ENCODE measurements at regions not wholly inside any gene's neighbourhood (a gene's known extent, or its start where the extent isn't known, plus 50 kb on each side); places are given as distances from the start of the nearest gene placed in this dataset.
"Not testable (repeated sequence)": the region's sequence is repeated elsewhere in the genome, so short reads cannot be mapped to it uniquely, and the experiment has no call there.

GRCh38 chr5:114062932-114063867, 298.7 kb upstream of the KCNN2 start:
- no peak for DNase-seq

GRCh38 chr5:114065912-114066311, 296.0 kb upstream of the KCNN2 start:
- DNase-seq: no peak

GRCh38 chr5:114070093-114070722, 291.7 kb upstream of the KCNN2 start:
- DNase-seq: no peak

- DNase-seq: no peak
Observed at GRCh38 chr5:114089259-114089658, 272.6 kb upstream of the KCNN2 start.

GRCh38 chr5:114097570-114097969, 264.3 kb upstream of the KCNN2 start:
- no peak for DNase-seq

GRCh38 chr5:114099161-114099560, 262.7 kb upstream of the KCNN2 start:
- DNase-seq: no peak

GRCh38 chr5:114101153-114101552, 260.7 kb upstream of the KCNN2 start:
- DNase-seq: peak; percentile 13 to 19

- no peak for DNase-seq
Observed at GRCh38 chr5:114113604-114114003, 248.3 kb upstream of the KCNN2 start.

- no peak for DNase-seq
Observed at GRCh38 chr5:114116981-114117380, 244.9 kb upstream of the KCNN2 start.

GRCh38 chr5:114118511-114118910, 243.4 kb upstream of the KCNN2 start:
- DNase-seq: no peak

- DNase-seq: no peak
Observed at GRCh38 chr5:114120166-114120565, 241.7 kb upstream of the KCNN2 start.

GRCh38 chr5:114122852-114123251, 239.0 kb upstream of the KCNN2 start:
- no peak for DNase-seq

GRCh38 chr5:114123654-114124053, 238.2 kb upstream of the KCNN2 start:
- DNase-seq: no peak

GRCh38 chr5:114146398-114146797, 215.5 kb upstream of the KCNN2 start:
- DNase-seq: no peak

GRCh38 chr5:114148253-114148652, 213.6 kb upstream of the KCNN2 start:
- DNase-seq: no peak

- DNase-seq: not testable (repeated sequence)
Observed at GRCh38 chr5:114148728-114149127, 213.1 kb upstream of the KCNN2 start.

- DNase-seq: no peak
Observed at GRCh38 chr5:114152656-114153360, 209.1 kb upstream of the KCNN2 start.

- no peak for DNase-seq
Observed at GRCh38 chr5:114153392-114153791, 208.5 kb upstream of the KCNN2 start.

- no peak for DNase-seq
Observed at GRCh38 chr5:114153833-114154232, 208.0 kb upstream of the KCNN2 start.

GRCh38 chr5:114166081-114166480, 195.8 kb upstream of the KCNN2 start:
- DNase-seq: no peak

GRCh38 chr5:114174131-114174530, 187.7 kb upstream of the KCNN2 start:
- DNase-seq: no peak

- DNase-seq: no peak
Observed at GRCh38 chr5:114174837-114175236, 187.0 kb upstream of the KCNN2 start.

- DNase-seq: no peak
Observed at GRCh38 chr5:114176356-114176755, 185.5 kb upstream of the KCNN2 start.

- DNase-seq: no peak
Observed at GRCh38 chr5:114179134-114179533, 182.7 kb upstream of the KCNN2 start.
